Suprapubic skin (tissue), 4 donors: ENCODE measurements at regions not wholly inside any gene's neighbourhood (a gene's known extent, or its start where the extent isn't known, plus 50 kb on each side); places are given as distances from the start of the nearest gene placed in this dataset.

Experiments
- DNase-seq, 2 donors: peaks; one replicate each; pipeline ENCODE4 v3.0.0-alpha.2; 2019; ENCODE audit warnings: low spot score in 2 of 2
- H3K27ac ChIP-seq: fragments of 200-600 bp; sonication (generic); one replicate; pipeline ENCODE4 v1.5.1; 2019
- H3K27me3 ChIP-seq: fragments of 200-600 bp; sonication (generic); one replicate; pipeline ENCODE4 v1.5.1; 2019
- H3K36me3 ChIP-seq: fragments of 200-600 bp; sonication (generic); one replicate; pipeline ENCODE4 v1.5.1; 2019
- H3K4me1 ChIP-seq: fragments of 200-600 bp; sonication (generic); one replicate; pipeline ENCODE4 v1.5.1; 2019
- H3K4me3 ChIP-seq: fragments of 200-600 bp; sonication (generic); one replicate; pipeline ENCODE4 v1.5.1; 2019; ENCODE audit warnings: mild to moderate bottlenecking
- H3K9me3 ChIP-seq: fragments of 200-600 bp; sonication (generic); one replicate; pipeline ENCODE4 v1.5.1; 2019
- EP300 ChIP-seq: sonication (generic); formaldehyde crosslinking; IDR thresholded peaks from one replicate; pipeline ENCODE4 v1.6.1; 2017; ENCODE audit warnings: antibody characterized with exemption
- POLR2A ChIP-seq, 2 donors: fragments of 450-650 bp; IDR thresholded peaks; one replicate each; pipeline ENCODE4 v1.6.1; 2017; ENCODE audit warnings: antibody characterized with exemption in 2 of 2, mild to moderate bottlenecking in 2 of 2, moderate library complexity in 2 of 2
- POLR2AphosphoS5 ChIP-seq, 3 donors: sonication (generic); formaldehyde crosslinking; IDR thresholded peaks; one replicate each; pipeline ENCODE4 v1.6.1; 2017; ENCODE audit warnings: antibody characterized with exemption in 3 of 3
- WGBS: methylation state at CpG from one replicate; pipeline ENCODE4 v1.1.5; 2018; 5-methylcytosine and 5-hydroxymethylcytosine counted together
- TF ChIP-seq, protein P1 (sequence below), 2 donors: fragments of 200-600 bp in 1 of 2; fragments of 450-650 bp in 1 of 2; sonication (generic) in 1 of 2; IDR thresholded peaks; one replicate each; pipeline ENCODE4 v1.5.1; 2016 to 2019; ENCODE audit warnings: antibody characterized with exemption in 2 of 2, mild to moderate bottlenecking in 1 of 2, moderate library complexity in 1 of 2

DNA sequence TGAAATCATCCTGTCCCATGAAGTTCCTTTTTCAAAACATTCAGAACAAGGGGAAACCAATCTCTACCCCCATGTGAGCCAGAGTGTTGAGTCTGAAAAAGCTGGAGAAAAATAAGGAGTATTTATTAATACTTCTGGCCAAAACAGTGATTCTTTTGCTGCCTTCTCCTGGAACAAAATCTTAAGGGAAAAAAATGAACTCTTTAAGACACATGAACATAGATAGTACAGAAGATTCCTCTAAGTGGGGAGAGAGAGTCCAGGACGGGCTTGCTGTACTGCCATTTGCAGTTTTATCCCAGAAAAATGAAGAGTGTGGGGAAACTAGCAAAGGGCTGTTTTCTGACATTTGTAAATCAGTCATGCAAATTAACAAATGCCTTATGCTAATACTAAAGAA is 173.4 kb upstream of the CELF2 start:
- Histone ChIP-seq H3K9me3 (peaks cover 6% of the 10 kb centered on the region), H3K4me3 (no peak overlapping the region), H3K36me3 (no peaks in the 10 kb centered on the region), H3K27ac (no peak overlapping the region), H3K27me3 (no peaks in the 10 kb centered on the region), H3K4me1 (peaks cover 4% of the 10 kb centered on the region)
- 68% methylated on average over 1 of the region's 1 CpG for WGBS
- TF ChIP-seq EP300 (no peak), POLR2A (IDR thresholded peaks at IDR 0.05) (no peak), POLR2AphosphoS5 (IDR thresholded peaks at IDR 0.05) (no peak)
- TF ChIP-seq, protein P1, sequence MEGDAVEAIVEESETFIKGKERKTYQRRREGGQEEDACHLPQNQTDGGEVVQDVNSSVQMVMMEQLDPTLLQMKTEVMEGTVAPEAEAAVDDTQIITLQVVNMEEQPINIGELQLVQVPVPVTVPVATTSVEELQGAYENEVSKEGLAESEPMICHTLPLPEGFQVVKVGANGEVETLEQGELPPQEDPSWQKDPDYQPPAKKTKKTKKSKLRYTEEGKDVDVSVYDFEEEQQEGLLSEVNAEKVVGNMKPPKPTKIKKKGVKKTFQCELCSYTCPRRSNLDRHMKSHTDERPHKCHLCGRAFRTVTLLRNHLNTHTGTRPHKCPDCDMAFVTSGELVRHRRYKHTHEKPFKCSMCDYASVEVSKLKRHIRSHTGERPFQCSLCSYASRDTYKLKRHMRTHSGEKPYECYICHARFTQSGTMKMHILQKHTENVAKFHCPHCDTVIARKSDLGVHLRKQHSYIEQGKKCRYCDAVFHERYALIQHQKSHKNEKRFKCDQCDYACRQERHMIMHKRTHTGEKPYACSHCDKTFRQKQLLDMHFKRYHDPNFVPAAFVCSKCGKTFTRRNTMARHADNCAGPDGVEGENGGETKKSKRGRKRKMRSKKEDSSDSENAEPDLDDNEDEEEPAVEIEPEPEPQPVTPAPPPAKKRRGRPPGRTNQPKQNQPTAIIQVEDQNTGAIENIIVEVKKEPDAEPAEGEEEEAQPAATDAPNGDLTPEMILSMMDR (IDR thresholded peaks at IDR 0.05), result no peak
- no peak for DNase-seq

DNA sequence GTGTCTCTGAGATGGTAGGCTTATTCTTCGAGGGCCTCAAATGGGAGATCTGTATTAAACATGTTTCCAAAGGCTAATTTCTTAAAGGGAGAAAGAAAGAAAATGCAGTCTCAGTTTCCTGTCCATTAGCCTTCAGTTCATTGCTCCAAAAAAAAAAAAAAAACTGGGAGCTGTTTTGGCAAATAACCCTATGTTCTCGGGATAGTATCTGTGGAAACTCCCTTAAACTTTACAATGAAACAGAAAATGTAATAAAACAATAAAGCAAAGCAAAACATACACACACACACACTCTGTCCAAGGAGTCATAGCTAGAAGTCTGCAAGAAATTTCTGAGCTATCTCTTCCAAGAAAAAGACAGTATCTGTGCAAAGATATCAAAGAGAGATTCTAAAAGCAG is 172.5 kb upstream of the CELF2 start:
- no peak for TF ChIP-seq EP300
- no peak for TF ChIP-seq POLR2A (IDR thresholded peaks at IDR 0.05)
- no peak for TF ChIP-seq POLR2AphosphoS5 (IDR thresholded peaks at IDR 0.05)
- TF ChIP-seq, protein P1 (IDR thresholded peaks at IDR 0.05), result no peak
- Histone ChIP-seq H3K36me3 (no peaks in the 10 kb centered on the region), H3K27me3 (no peaks in the 10 kb centered on the region), H3K4me1 (peaks cover 4% of the 10 kb centered on the region), H3K27ac (no peak overlapping the region), H3K9me3 (peaks cover under 1% of the 10 kb centered on the region), H3K4me3 (no peak overlapping the region)
- DNase-seq, result no peak
- WGBS, result 31% methylated on average over 2 of the region's 2 CpGs

GRCh38 chr10:10845826-10846503 is 171.7 kb upstream of the CELF2 start:
- no peak for DNase-seq
- H3K4me1 ChIP-seq, result peaks cover 4% of the 10 kb centered on the region
- H3K9me3 ChIP-seq, result no peaks in the 10 kb centered on the region
- 74% methylated on average over 11 of the region's 11 CpGs for WGBS
- H3K27me3 ChIP-seq, result no peaks in the 10 kb centered on the region
- TF ChIP-seq POLR2A (IDR thresholded peaks at IDR 0.05) (no peak), POLR2AphosphoS5 (IDR thresholded peaks at IDR 0.05) (no peak), EP300 (no peak)
- TF ChIP-seq, protein P1 (IDR thresholded peaks at IDR 0.05), result no peak
- no peaks in the 10 kb centered on the region for H3K36me3 ChIP-seq
- H3K4me3 ChIP-seq, result peak overlapping the region; percentile 11
- H3K27ac ChIP-seq, result peak overlapping the region; percentile 28

DNA sequence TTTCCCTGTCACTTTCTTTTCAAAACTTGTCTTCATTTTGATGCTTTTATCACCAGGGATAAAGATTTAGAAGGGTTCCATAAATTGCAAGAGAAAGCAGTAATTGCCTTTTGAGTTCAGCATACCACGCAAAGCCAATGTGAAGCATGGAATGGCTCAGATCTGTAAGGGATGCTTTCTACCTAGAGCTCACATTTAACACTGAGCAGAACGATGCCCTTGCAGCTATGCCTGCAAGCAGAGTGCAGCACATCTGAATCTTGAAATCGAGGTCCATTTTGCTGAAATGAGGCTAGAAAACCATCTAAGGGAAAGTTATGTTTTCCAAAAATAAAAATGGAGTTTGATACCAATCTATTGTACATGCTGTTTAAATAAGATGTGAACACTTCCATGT is 171.2 kb upstream of the CELF2 start:
- no peak for DNase-seq
- TF ChIP-seq EP300, result no peak
- TF ChIP-seq, protein P1 (IDR thresholded peaks at IDR 0.05), result no peak
- no peak for TF ChIP-seq POLR2A (IDR thresholded peaks at IDR 0.05)
- TF ChIP-seq POLR2AphosphoS5 (IDR thresholded peaks at IDR 0.05), result no peak
- WGBS, result 67% methylated on average over 3 of the region's 3 CpGs
- no peaks in the 10 kb centered on the region for H3K9me3 ChIP-seq
- H3K4me3 ChIP-seq, result no peak overlapping the region
- peaks cover 4% of the 10 kb centered on the region for H3K4me1 ChIP-seq
- H3K27me3 ChIP-seq, result no peaks in the 10 kb centered on the region
- no peaks in the 10 kb centered on the region for H3K36me3 ChIP-seq
- H3K27ac ChIP-seq, result no peak overlapping the region

- Histone ChIP-seq H3K4me3 (no peak overlapping the region), H3K9me3 (no peaks in the 10 kb centered on the region), H3K36me3 (no peaks in the 10 kb centered on the region), H3K27ac (no peak overlapping the region), H3K4me1 (peaks cover 4% of the 10 kb centered on the region), H3K27me3 (no peaks in the 10 kb centered on the region)
- 76% methylated on average over 5 of the region's 5 CpGs for WGBS
- no peak for TF ChIP-seq EP300
- TF ChIP-seq POLR2AphosphoS5 (IDR thresholded peaks at IDR 0.05), result no peak
- no peak for TF ChIP-seq POLR2A (IDR thresholded peaks at IDR 0.05)
- TF ChIP-seq, protein P1 (IDR thresholded peaks at IDR 0.05), result no peak
- no peak for DNase-seq
Observed at GRCh38 chr10:10847387-10847786, 170.3 kb upstream of the CELF2 start.
